Gastrocnemius medialis (tissue), 4 donors: ENCODE measurements at regions not wholly inside any gene's neighbourhood (a gene's known extent, or its start where the extent isn't known, plus 50 kb on each side); places are given as distances from the start of the nearest gene placed in this dataset.
A peak's percentile ranks its signal among the peaks of the same experiment; 100 is the strongest.

Experiments used
- ATAC-seq, 2 donors: fragments of 150-250 bp; one replicate each; pipeline ENCODE4 v1.9.1; 2016
- DNase-seq, 2 donors: peaks; one replicate each; pipeline ENCODE4 v3.0.0-alpha.2; 2019
- H3K27ac ChIP-seq, 4 donors: fragments of 200-600 bp; sonication (generic); 1 replicate in 1 of 4; 2 replicates in 3 of 4; pipeline ENCODE4 v1.5.1; 2016 to 2018; ENCODE audit warnings: mild to moderate bottlenecking in 2 of 4, moderate library complexity in 1 of 4
- H3K27me3 ChIP-seq, 3 donors: fragments of 200-600 bp; sonication (generic) in 2 of 3; 1 replicate in 1 of 3; 2 replicates in 2 of 3; pipeline versions ENCODE4 v1.5.1 to v1.6.0; 2016 to 2019; ENCODE audit warnings: mild to moderate bottlenecking in 1 of 3, moderate library complexity in 1 of 3
- H3K36me3 ChIP-seq, 2 donors: fragments of 200-600 bp; sonication (generic) in 1 of 2; one replicate each; pipeline ENCODE4 v1.5.1; 2017 to 2018
- H3K4me1 ChIP-seq, 2 donors: fragments of 200-600 bp; sonication (generic) in 1 of 2; one replicate each; pipeline ENCODE4 v1.5.1; 2016 to 2017; ENCODE audit warnings: mild to moderate bottlenecking in 2 of 2
- H3K4me3 ChIP-seq, 4 donors: fragments of 200-600 bp; sonication (generic) in 3 of 4; 1 replicate in 1 of 4; 2 replicates in 3 of 4; pipeline ENCODE4 v1.5.1; 2016 to 2019; ENCODE audit warnings: mild to moderate bottlenecking in 2 of 4
- H3K9me3 ChIP-seq, 3 donors: fragments of 200-600 bp; sonication (generic) in 2 of 3; 1 replicate in 1 of 3; 2 replicates in 2 of 3; pipeline ENCODE4 v1.5.1; 2016 to 2019
- POLR2A ChIP-seq, 2 donors: fragments of 450-650 bp; IDR thresholded peaks; one replicate each; pipeline ENCODE4 v1.6.1; 2017; ENCODE audit warnings: antibody characterized with exemption in 2 of 2, mild to moderate bottlenecking in 2 of 2, moderate library complexity in 2 of 2
- in situ Hi-C, 4 donors: fragments of 200-750 bp; cut with MboI; loops; one replicate each; pipeline versions ENCODE4 v1.15.0 to v1.8.0; 2017; ENCODE audit warnings: low sequenced_read_pairs in 4 of 4
- intact Hi-C: fragments of 100-400 bp; cut with DNase I; formaldehyde crosslinking; loops from one replicate; pipeline ENCODE4 v1.15.1; 2023; ENCODE audit warnings: low total_unique reads
- TF ChIP-seq, protein P1 (sequence below), 5 experiments: fragments of 450-650 bp in 3 of 5; fragments of 200-600 bp in 2 of 5; sonication (generic) in 2 of 5; IDR thresholded peaks in 4 of 5; conservative IDR thresholded peaks in 1 of 5; 1 replicate in 4 of 5; 2 replicates in 1 of 5; pipeline ENCODE4 v1.5.1; 2016 to 2019; ENCODE audit warnings: antibody characterized with exemption in 5 of 5, mild to moderate bottlenecking in 3 of 5, moderate library complexity in 3 of 5

DNA sequence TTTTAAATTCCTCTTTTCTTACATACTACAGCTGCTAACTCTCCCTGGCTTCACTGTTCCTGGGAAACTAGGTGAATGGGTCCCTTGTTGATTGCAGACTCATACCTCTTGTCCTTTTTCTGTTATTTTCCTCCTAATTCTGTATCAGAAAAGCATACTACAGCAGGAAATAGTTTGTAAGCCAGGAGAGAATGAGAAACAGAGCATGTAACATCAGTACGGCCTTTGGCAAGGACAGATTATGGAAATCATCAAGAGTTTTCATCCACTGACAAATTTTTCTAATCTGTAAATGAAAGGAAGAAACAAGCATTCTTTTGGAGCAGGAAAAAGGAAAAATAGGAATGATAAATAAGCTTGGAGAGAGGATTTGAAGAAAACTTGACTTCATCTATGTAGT is 239.2 kb downstream of the ANTXR2 start:
- TF ChIP-seq POLR2A (IDR thresholded peaks at IDR 0.05) = no peak
- TF ChIP-seq, protein P1, sequence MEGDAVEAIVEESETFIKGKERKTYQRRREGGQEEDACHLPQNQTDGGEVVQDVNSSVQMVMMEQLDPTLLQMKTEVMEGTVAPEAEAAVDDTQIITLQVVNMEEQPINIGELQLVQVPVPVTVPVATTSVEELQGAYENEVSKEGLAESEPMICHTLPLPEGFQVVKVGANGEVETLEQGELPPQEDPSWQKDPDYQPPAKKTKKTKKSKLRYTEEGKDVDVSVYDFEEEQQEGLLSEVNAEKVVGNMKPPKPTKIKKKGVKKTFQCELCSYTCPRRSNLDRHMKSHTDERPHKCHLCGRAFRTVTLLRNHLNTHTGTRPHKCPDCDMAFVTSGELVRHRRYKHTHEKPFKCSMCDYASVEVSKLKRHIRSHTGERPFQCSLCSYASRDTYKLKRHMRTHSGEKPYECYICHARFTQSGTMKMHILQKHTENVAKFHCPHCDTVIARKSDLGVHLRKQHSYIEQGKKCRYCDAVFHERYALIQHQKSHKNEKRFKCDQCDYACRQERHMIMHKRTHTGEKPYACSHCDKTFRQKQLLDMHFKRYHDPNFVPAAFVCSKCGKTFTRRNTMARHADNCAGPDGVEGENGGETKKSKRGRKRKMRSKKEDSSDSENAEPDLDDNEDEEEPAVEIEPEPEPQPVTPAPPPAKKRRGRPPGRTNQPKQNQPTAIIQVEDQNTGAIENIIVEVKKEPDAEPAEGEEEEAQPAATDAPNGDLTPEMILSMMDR (IDR thresholded peaks at IDR 0.05 in 4 of 5, conservative IDR thresholded peaks at IDR 0.05 in 1 of 5) = no peak
- H3K4me3 ChIP-seq = no peak overlapping the region
- DNase-seq = no peak
- ATAC-seq = peak in 1 of 2 donors; percentile 45
- H3K36me3 ChIP-seq = no peaks in the 10 kb centered on the region
- no peak overlapping the region for H3K27ac ChIP-seq
- in situ Hi-C loops = no loop called here
- no peaks in the 10 kb centered on the region for H3K4me1 ChIP-seq
- no peaks in the 10 kb centered on the region for H3K27me3 ChIP-seq
- no peaks in the 10 kb centered on the region for H3K9me3 ChIP-seq
- intact Hi-C loops = no loop called here

DNA sequence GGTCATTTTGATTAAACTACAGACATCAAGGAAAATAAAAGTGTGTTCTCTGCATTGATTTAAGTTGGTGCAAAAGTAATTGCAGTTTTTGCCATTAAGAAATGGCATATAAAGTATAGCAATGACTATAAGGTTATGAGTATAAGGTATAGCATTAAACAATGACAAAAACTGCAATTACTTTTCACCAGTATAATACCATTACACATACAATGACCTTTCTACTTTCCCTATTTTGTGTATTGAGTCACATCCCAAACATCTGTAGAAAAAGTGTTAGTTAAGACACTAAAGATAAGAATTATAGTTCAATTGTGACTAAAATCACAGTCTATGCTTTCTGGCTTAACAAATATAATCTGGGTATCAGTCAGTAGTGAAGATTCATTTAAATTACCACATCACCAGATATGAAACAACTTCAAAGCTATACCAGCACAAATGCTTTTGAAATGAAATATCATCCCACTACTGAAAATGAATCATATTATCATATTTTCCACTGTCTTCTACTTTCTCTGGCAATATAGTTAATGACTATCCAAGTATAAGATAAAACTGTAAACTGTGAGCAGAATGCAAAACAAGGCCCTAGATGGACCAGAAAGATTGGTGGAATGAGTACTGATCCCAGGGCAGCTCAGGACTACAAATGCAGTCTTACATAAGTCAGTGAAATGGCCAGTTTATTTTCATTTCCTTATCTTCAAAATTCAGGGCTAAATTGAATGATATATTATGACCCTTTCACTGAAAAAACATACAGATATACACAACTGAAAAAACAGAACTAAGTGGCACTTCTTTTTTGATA is 241.1 kb downstream of the ANTXR2 start:
- H3K4me3 ChIP-seq = no peak overlapping the region
- H3K27me3 ChIP-seq = no peaks in the 10 kb centered on the region
- DNase-seq (no peak), ATAC-seq (no peak)
- TF ChIP-seq, protein P1 (IDR thresholded peaks at IDR 0.05 in 4 of 5, conservative IDR thresholded peaks at IDR 0.05 in 1 of 5) = no peak
- no peak for TF ChIP-seq POLR2A (IDR thresholded peaks at IDR 0.05)
- no peaks in the 10 kb centered on the region for H3K4me1 ChIP-seq
- in situ Hi-C loops = no loop called here
- no peaks in the 10 kb centered on the region for H3K36me3 ChIP-seq
- H3K9me3 ChIP-seq = no peaks in the 10 kb centered on the region
- intact Hi-C loops = no loop called here
- no peak overlapping the region for H3K27ac ChIP-seq

DNA sequence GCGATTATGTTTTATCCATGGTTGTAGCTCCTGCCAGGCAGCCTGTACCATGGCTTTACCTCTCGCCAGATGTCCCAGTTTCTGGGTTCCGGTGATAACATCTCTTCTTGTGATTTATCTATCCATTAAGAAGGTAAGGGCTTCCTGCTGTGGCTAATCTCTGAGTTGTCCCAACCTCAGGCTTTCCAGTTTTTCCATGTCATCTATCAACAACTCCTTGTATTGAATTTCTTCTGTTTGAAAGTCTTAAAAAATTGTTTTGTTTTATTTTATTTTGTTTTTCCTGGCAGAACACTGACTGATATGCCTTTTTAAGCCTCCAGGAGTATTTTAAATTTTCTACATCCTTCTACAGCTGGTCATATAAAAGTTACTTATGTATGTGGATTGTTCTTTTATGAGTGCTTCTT is 241.9 kb downstream of the ANTXR2 start:
- in situ Hi-C loops = no loop called here
- Histone ChIP-seq H3K27ac (no peak overlapping the region), H3K9me3 (no peaks in the 10 kb centered on the region), H3K27me3 (no peaks in the 10 kb centered on the region), H3K4me1 (no peaks in the 10 kb centered on the region), H3K4me3 (no peak overlapping the region), H3K36me3 (no peaks in the 10 kb centered on the region)
- no peak for TF ChIP-seq POLR2A (IDR thresholded peaks at IDR 0.05)
- TF ChIP-seq, protein P1 (IDR thresholded peaks at IDR 0.05 in 4 of 5, conservative IDR thresholded peaks at IDR 0.05 in 1 of 5) = no peak
- DNase-seq (no peak), ATAC-seq (no peak)
- intact Hi-C loops = no loop called here

DNA sequence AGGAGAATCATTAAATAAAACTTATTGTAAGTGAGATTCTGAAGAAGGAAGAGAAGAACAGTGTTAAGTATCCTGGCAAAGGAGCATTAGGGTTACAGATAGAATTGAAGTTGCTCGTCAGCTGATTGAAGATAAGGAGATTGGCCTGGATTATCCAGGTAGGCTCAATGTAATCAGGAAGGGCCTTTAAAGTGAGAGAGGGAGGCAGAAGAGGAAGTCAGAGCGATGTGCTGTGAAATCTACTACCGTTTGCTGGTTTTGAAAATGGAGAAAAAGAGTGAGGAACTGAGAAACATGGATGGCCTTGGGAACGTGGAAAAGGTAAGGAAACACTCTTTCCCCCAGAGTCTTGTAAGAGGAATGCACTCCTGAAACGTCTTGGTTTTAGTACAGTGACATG is 245.7 kb downstream of the ANTXR2 start:
- intact Hi-C loops = no loop called here
- Histone ChIP-seq H3K4me1 (no peaks in the 10 kb centered on the region), H3K9me3 (no peaks in the 10 kb centered on the region), H3K4me3 (no peak overlapping the region), H3K36me3 (no peaks in the 10 kb centered on the region), H3K27ac (no peak overlapping the region), H3K27me3 (no peaks in the 10 kb centered on the region)
- in situ Hi-C loops = no loop called here
- TF ChIP-seq, protein P1 (IDR thresholded peaks at IDR 0.05 in 4 of 5, conservative IDR thresholded peaks at IDR 0.05 in 1 of 5) = no peak
- no peak for TF ChIP-seq POLR2A (IDR thresholded peaks at IDR 0.05)
- DNase-seq = no peak
- no peak for ATAC-seq
